ENCODE measurements at regions not wholly inside any gene's neighbourhood (a gene's known extent, or its start where the extent isn't known, plus 50 kb on each side); places are given as distances from the start of the nearest gene placed in this dataset.

- Histone ChIP-seq H3K4me3 (ENCODE audit: low read length) (no peak overlapping the region), H3K36me3 (ENCODE audit: control insufficient read depth, insufficient read depth, low read length) (no peaks in the 10 kb centered on the region), H3K9ac (ENCODE audit: extremely low read depth, low read length, poor library complexity, severe bottlenecking) (no peak overlapping the region), H3K27me3 (ENCODE audit: control insufficient read depth, insufficient read depth, low read length, poor library complexity, severe bottlenecking) (no peaks in the 10 kb centered on the region), H3K4me1 (ENCODE audit: control insufficient read depth, insufficient read depth, low read length) (no peaks in the 10 kb centered on the region), H3K27ac (ENCODE audit: low read depth, low read length) (no peak overlapping the region), H3K9me3 (ENCODE audit: control insufficient read depth, low read length) (no peaks in the 10 kb centered on the region)
- H3K4me3 Mint-ChIP-seq: no peak overlapping the region
- no peaks in the 10 kb centered on the region for H3K9me3 Mint-ChIP-seq
- no peaks in the 10 kb centered on the region for H3K4me1 Mint-ChIP-seq
- DNase-seq: no peak
- no peaks in the 10 kb centered on the region for H3K27me3 Mint-ChIP-seq (ENCODE audit: insufficient read depth)
- no peak overlapping the region for H3K27ac Mint-ChIP-seq
- WGBS, 2 experiments (ENCODE audit: insufficient coverage in 1 of 2, insufficient read length in 1 of 2): 80 to 92% methylated on average over 3 to 4 of the region's 5 CpGs
- TF ChIP-seq CTCF (conservative IDR thresholded peaks at IDR 0.05): no peak
- H3K36me3 Mint-ChIP-seq (ENCODE audit: low read depth): no peaks in the 10 kb centered on the region
Observed at GRCh38 chr5:166532456-166533220, 1758.8 kb upstream of the WWC1 start.

GRCh38 chr5:166535641-166536040 is 1755.8 kb upstream of the WWC1 start:
- WGBS, 2 experiments (ENCODE audit: insufficient coverage in 1 of 2, insufficient read length in 1 of 2): 87 to 92% methylated on average over 2 to 3 of the region's 3 CpGs
- no peak overlapping the region for H3K9ac ChIP-seq (ENCODE audit: extremely low read depth, low read length, poor library complexity, severe bottlenecking)

GRCh38 chr5:166540156-166540555 is 1751.3 kb upstream of the WWC1 start:
- H3K36me3 ChIP-seq (ENCODE audit: control insufficient read depth, insufficient read depth, low read length): no peaks in the 10 kb centered on the region
- no peaks in the 10 kb centered on the region for H3K9me3 Mint-ChIP-seq
- H3K27me3 ChIP-seq (ENCODE audit: control insufficient read depth, insufficient read depth, low read length, poor library complexity, severe bottlenecking): no peaks in the 10 kb centered on the region
- TF ChIP-seq CTCF (conservative IDR thresholded peaks at IDR 0.05): no peak
- no peak overlapping the region for H3K4me3 ChIP-seq (ENCODE audit: low read length)
- H3K36me3 Mint-ChIP-seq (ENCODE audit: low read depth): no peaks in the 10 kb centered on the region
- no peak overlapping the region for H3K4me3 Mint-ChIP-seq
- peak; percentile 30 for DNase-seq
- H3K9ac ChIP-seq (ENCODE audit: extremely low read depth, low read length, poor library complexity, severe bottlenecking): no peak overlapping the region
- WGBS, 2 experiments (ENCODE audit: insufficient coverage in 1 of 2, insufficient read length in 1 of 2): 83 to 89% methylated on average over 2 of the region's 2 CpGs
- no peak overlapping the region for H3K27ac Mint-ChIP-seq
- H3K4me1 Mint-ChIP-seq: no peaks in the 10 kb centered on the region
- H3K27ac ChIP-seq (ENCODE audit: low read depth, low read length): no peak overlapping the region
- H3K27me3 Mint-ChIP-seq (ENCODE audit: insufficient read depth): no peaks in the 10 kb centered on the region
- H3K4me1 ChIP-seq (ENCODE audit: control insufficient read depth, insufficient read depth, low read length): no peaks in the 10 kb centered on the region
- no peaks in the 10 kb centered on the region for H3K9me3 ChIP-seq (ENCODE audit: control insufficient read depth, low read length)

More at GRCh38 chr5:166535641-166536040, 1755.8 kb upstream of the WWC1 start:
- Histone ChIP-seq H3K36me3 (ENCODE audit: control insufficient read depth, insufficient read depth, low read length) (no peaks in the 10 kb centered on the region), H3K27ac (ENCODE audit: low read depth, low read length) (no peak overlapping the region), H3K27me3 (ENCODE audit: control insufficient read depth, insufficient read depth, low read length, poor library complexity, severe bottlenecking) (no peaks in the 10 kb centered on the region), H3K9me3 (ENCODE audit: control insufficient read depth, low read length) (no peaks in the 10 kb centered on the region), H3K4me3 (ENCODE audit: low read length) (no peak overlapping the region), H3K4me1 (ENCODE audit: control insufficient read depth, insufficient read depth, low read length) (no peaks in the 10 kb centered on the region)
- Mint-ChIP-seq H3K27ac (no peak overlapping the region), H3K36me3 (ENCODE audit: low read depth) (no peaks in the 10 kb centered on the region), H3K9me3 (no peaks in the 10 kb centered on the region), H3K4me1 (no peaks in the 10 kb centered on the region), H3K4me3 (no peak overlapping the region), H3K27me3 (ENCODE audit: insufficient read depth) (no peaks in the 10 kb centered on the region)
- no peak for DNase-seq
- TF ChIP-seq CTCF (conservative IDR thresholded peaks at IDR 0.05): no peak

All from endodermal cell (in vitro differentiated cells).